Forelimb muscle (tissue), 1 donor: ENCODE measurements at regions not wholly inside any gene's neighbourhood (a gene's known extent, or its start where the extent isn't known, plus 50 kb on each side); places are given as distances from the start of the nearest gene placed in this dataset.

Experiments
- DNase-seq: peaks from one replicate; pipeline ENCODE4 v3.0.0-alpha.2; 2013; ENCODE audit warnings: low read depth

GRCh38 chr10:31081937-31082840 is 50.5 kb upstream of the ZNF438 start:
- DNase-seq = no peak

- no peak for DNase-seq
Observed at GRCh38 chr10:31083765-31084184, 52.1 kb upstream of the ZNF438 start.

- DNase-seq = no peak
Observed at GRCh38 chr10:31087011-31087410, 55.3 kb upstream of the ZNF438 start.

GRCh38 chr10:31087851-31088250 is 56.2 kb upstream of the ZNF438 start:
- DNase-seq = no peak

GRCh38 chr10:31090894-31091607 is 59.4 kb upstream of the ZNF438 start:
- no peak for DNase-seq

- no peak for DNase-seq
Observed at GRCh38 chr10:31095677-31096560, 64.3 kb upstream of the ZNF438 start.

- no peak for DNase-seq
Observed at GRCh38 chr10:31098046-31098445, 66.4 kb upstream of the ZNF438 start.

- no peak for DNase-seq
Observed at GRCh38 chr10:31099094-31099493, 67.4 kb upstream of the ZNF438 start.

GRCh38 chr10:31099664-31100063 is 68.0 kb upstream of the ZNF438 start:
- DNase-seq = no peak

GRCh38 chr10:31100115-31100601 is 68.5 kb upstream of the ZNF438 start:
- DNase-seq = no peak

GRCh38 chr10:31100662-31101061 is 69.0 kb upstream of the ZNF438 start:
- no peak for DNase-seq

- DNase-seq = no peak
Observed at GRCh38 chr10:31101123-31101522, 69.5 kb upstream of the ZNF438 start.

GRCh38 chr10:31102421-31102820 is 70.8 kb upstream of the ZNF438 start:
- DNase-seq = no peak

- DNase-seq = no peak
Observed at GRCh38 chr10:31103112-31103511, 71.4 kb upstream of the ZNF438 start.

- DNase-seq = no peak
Observed at GRCh38 chr10:31112961-31113360, 81.3 kb upstream of the ZNF438 start.

GRCh38 chr10:31116226-31116625 is 84.6 kb upstream of the ZNF438 start:
- no peak for DNase-seq

GRCh38 chr10:31118556-31118955 is 86.9 kb upstream of the ZNF438 start:
- no peak for DNase-seq

- DNase-seq = no peak
Observed at GRCh38 chr10:31120392-31120791, 88.7 kb upstream of the ZNF438 start.

GRCh38 chr10:31120961-31121685 is 89.5 kb upstream of the ZNF438 start:
- DNase-seq = no peak

GRCh38 chr10:31121757-31122577 is 90.3 kb upstream of the ZNF438 start:
- DNase-seq = no peak
